ENCODE measurements at regions not wholly inside any gene's neighbourhood (a gene's known extent, or its start where the extent isn't known, plus 50 kb on each side); places are given as distances from the start of the nearest gene placed in this dataset.

GRCh38 chr9:11872471-11872870 lies 820.7 kb upstream of the TYRP1 start:
- H3K9me2 ChIP-seq (ENCODE audit: insufficient read depth, low read length) = no peaks in the 10 kb centered on the region
- DNase-seq (ENCODE audit: low spot score) = no peak
- H3K4me1 ChIP-seq (ENCODE audit: insufficient read depth, low read length, poor library complexity, severe bottlenecking) = no peaks in the 10 kb centered on the region
- H3K4me2 ChIP-seq (ENCODE audit: low read length) = no peak overlapping the region
- POLR2A ChIA-PET = interaction anchor here (1.2 kb wide), 1 partner anchor 11 kb away, joined by 4 read pairs; no protein-coding TSS in a partner anchor
- H3K79me2 ChIP-seq (ENCODE audit: insufficient read depth, low read depth, low read length) = no peaks in the 10 kb centered on the region
- TF ChIP-seq EZH2phosphoT487 (IDR thresholded peaks at IDR 0.05; ENCODE audit: borderline replicate concordance, low read depth, low read length) (no peak), CTCF (conservative IDR thresholded peaks at IDR 0.05; ENCODE audit: low read length) (no peak)
- H3K27ac ChIP-seq (ENCODE audit: low read depth, low read length, poor library complexity, severe bottlenecking) = no peak overlapping the region
- no peaks in the 10 kb centered on the region for H3K9me3 ChIP-seq (ENCODE audit: low read length)
- no peaks in the 10 kb centered on the region for H4K20me1 ChIP-seq (ENCODE audit: insufficient read depth, low read length)
- H3K36me3 ChIP-seq (ENCODE audit: insufficient read depth, low read length) = no peaks in the 10 kb centered on the region
- no TSS peak for BruUV-seq (replicated peaks)
- CTCF ChIA-PET (ENCODE audit: unreplicated experiment) = no interaction called here
- no peak overlapping the region for H3K4me3 ChIP-seq (ENCODE audit: low read depth, low read length, poor library complexity, severe bottlenecking)
- intact Hi-C loops (cut with micrococcal nuclease; ENCODE audit: unreplicated experiment) = no loop called here
- H2AFZ ChIP-seq (ENCODE audit: low read length) = no peak overlapping the region

DNA sequence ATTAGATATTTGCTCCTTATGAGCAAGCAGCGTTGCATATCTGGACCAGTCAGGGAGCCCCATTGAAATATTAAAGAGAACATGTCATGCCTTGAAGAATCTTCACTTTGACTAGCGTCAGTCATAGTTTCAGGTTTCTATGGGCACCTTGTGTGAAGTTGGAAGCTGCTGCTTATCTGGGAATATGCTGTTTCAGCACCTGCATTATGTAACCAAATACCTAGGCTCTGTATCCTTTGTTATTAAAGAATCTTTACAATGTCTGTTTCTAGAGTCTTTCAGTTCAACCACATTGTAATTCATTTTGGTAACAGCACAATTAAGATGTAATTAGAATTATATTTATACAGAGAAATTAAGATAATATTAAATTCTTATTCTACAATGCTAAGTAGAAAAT lies 818.8 kb upstream of the TYRP1 start:
- DNase-seq (ENCODE audit: low spot score) = no peak
- Histone ChIP-seq H3K4me1 (ENCODE audit: insufficient read depth, low read length, poor library complexity, severe bottlenecking) (no peaks in the 10 kb centered on the region), H3K9me2 (ENCODE audit: insufficient read depth, low read length) (no peaks in the 10 kb centered on the region), H2AFZ (ENCODE audit: low read length) (no peak overlapping the region), H3K79me2 (ENCODE audit: insufficient read depth, low read depth, low read length) (no peaks in the 10 kb centered on the region), H3K27ac (ENCODE audit: low read depth, low read length, poor library complexity, severe bottlenecking) (no peak overlapping the region), H3K4me2 (ENCODE audit: low read length) (no peak overlapping the region), H3K9me3 (ENCODE audit: low read length) (no peaks in the 10 kb centered on the region), H3K36me3 (ENCODE audit: insufficient read depth, low read length) (no peaks in the 10 kb centered on the region), H4K20me1 (ENCODE audit: insufficient read depth, low read length) (no peaks in the 10 kb centered on the region), H3K4me3 (ENCODE audit: low read depth, low read length, poor library complexity, severe bottlenecking) (no peak overlapping the region)
- BruUV-seq (replicated peaks) = no TSS peak
- TF ChIP-seq EZH2phosphoT487 (IDR thresholded peaks at IDR 0.05; ENCODE audit: borderline replicate concordance, low read depth, low read length) (no peak), CTCF (conservative IDR thresholded peaks at IDR 0.05; ENCODE audit: low read length) (no peak)
- CTCF ChIA-PET (ENCODE audit: unreplicated experiment) = no interaction called here
- intact Hi-C loops (cut with micrococcal nuclease; ENCODE audit: unreplicated experiment) = no loop called here
- POLR2A ChIA-PET = no interaction called here

GRCh38 chr9:11892401-11892800 lies 800.8 kb upstream of the TYRP1 start:
- no peak overlapping the region for H2AFZ ChIP-seq (ENCODE audit: low read length)
- H3K4me2 ChIP-seq (ENCODE audit: low read length) = no peak overlapping the region
- POLR2A ChIA-PET = no interaction called here
- intact Hi-C loops (cut with micrococcal nuclease; ENCODE audit: unreplicated experiment) = no loop called here
- no peaks in the 10 kb centered on the region for H4K20me1 ChIP-seq (ENCODE audit: insufficient read depth, low read length)
- no peaks in the 10 kb centered on the region for H3K36me3 ChIP-seq (ENCODE audit: insufficient read depth, low read length)
- no peaks in the 10 kb centered on the region for H3K9me3 ChIP-seq (ENCODE audit: low read length)
- TF ChIP-seq EZH2phosphoT487 (IDR thresholded peaks at IDR 0.05; ENCODE audit: borderline replicate concordance, low read depth, low read length) (no peak), CTCF (conservative IDR thresholded peaks at IDR 0.05; ENCODE audit: low read length) (no peak)
- CTCF ChIA-PET (ENCODE audit: unreplicated experiment) = no interaction called here
- no peaks in the 10 kb centered on the region for H3K79me2 ChIP-seq (ENCODE audit: insufficient read depth, low read depth, low read length)
- no peak overlapping the region for H3K4me3 ChIP-seq (ENCODE audit: low read depth, low read length, poor library complexity, severe bottlenecking)
- H3K4me1 ChIP-seq (ENCODE audit: insufficient read depth, low read length, poor library complexity, severe bottlenecking) = no peaks in the 10 kb centered on the region
- H3K9me2 ChIP-seq (ENCODE audit: insufficient read depth, low read length) = no peaks in the 10 kb centered on the region
- BruUV-seq (replicated peaks) = no TSS peak
- no peak for DNase-seq (ENCODE audit: low spot score)
- no peak overlapping the region for H3K27ac ChIP-seq (ENCODE audit: low read depth, low read length, poor library complexity, severe bottlenecking)

Measured in OCI-LY7 (cell line).